A673 (cell line): ENCODE measurements at regions not wholly inside any gene's neighbourhood (a gene's known extent, or its start where the extent isn't known, plus 50 kb on each side); places are given as distances from the start of the nearest gene placed in this dataset.

Experiments used
- EZH2 ChIP-seq: fragments of 200-600 bp; sonication (generic); IDR thresholded peaks from 2 replicates; pipeline ENCODE4 v1.6.1; 2017; ENCODE audit warnings: borderline replicate concordance, low read depth, mild to moderate bottlenecking, mixed read lengths, antibody characterized with exemption, low read length; ENCODE audit not compliant: poor library complexity, severe bottlenecking
- TF ChIP-seq, protein P1 (sequence below): fragments of 300-800, 200-600 bp; sonication (generic); conservative IDR thresholded peaks from 2 replicates; pipeline ENCODE4 v1.5.1; 2017; ENCODE audit warnings: low read depth, mild to moderate bottlenecking, antibody characterized with exemption, low read length, moderate library complexity, mixed read lengths

DNA sequence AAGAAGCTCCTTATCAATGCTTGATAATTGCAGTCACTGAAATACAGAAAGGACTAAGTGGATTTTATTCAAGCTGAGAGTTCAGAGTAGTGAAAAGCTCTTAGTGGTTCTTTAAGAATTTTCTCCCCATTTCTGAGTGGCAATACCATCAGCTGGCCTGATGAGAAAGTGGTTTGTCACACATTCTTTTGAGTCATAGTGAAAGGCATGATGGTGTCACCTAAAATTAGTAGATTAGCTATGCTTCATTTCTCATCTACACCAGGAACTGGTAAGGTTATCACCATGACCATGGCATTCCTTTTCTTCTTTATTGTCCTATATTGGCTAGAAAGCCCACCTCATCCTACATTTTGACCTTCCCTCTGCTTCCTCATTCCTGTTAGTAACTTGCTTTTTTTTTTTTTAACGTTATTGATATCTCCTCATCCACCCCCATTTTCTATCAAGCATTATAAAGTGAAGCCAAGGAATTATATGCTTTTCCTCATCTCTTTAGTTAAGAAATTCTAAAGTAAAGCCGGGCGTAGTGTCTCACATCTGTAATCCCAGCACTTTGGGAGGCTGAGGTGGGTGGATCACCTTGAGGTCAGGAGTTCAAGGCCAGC is 67.4 kb upstream of the LOC128125822 start:
- TF ChIP-seq, protein P1, sequence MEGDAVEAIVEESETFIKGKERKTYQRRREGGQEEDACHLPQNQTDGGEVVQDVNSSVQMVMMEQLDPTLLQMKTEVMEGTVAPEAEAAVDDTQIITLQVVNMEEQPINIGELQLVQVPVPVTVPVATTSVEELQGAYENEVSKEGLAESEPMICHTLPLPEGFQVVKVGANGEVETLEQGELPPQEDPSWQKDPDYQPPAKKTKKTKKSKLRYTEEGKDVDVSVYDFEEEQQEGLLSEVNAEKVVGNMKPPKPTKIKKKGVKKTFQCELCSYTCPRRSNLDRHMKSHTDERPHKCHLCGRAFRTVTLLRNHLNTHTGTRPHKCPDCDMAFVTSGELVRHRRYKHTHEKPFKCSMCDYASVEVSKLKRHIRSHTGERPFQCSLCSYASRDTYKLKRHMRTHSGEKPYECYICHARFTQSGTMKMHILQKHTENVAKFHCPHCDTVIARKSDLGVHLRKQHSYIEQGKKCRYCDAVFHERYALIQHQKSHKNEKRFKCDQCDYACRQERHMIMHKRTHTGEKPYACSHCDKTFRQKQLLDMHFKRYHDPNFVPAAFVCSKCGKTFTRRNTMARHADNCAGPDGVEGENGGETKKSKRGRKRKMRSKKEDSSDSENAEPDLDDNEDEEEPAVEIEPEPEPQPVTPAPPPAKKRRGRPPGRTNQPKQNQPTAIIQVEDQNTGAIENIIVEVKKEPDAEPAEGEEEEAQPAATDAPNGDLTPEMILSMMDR = no peak
- TF ChIP-seq EZH2 = no peak
